ENCODE measurements at regions not wholly inside any gene's neighbourhood (a gene's known extent, or its start where the extent isn't known, plus 50 kb on each side); places are given as distances from the start of the nearest gene placed in this dataset.
"Not testable (repeated sequence)": the region's sequence is repeated elsewhere in the genome, so short reads cannot be mapped to it uniquely, and the experiment has no call there.

DNA sequence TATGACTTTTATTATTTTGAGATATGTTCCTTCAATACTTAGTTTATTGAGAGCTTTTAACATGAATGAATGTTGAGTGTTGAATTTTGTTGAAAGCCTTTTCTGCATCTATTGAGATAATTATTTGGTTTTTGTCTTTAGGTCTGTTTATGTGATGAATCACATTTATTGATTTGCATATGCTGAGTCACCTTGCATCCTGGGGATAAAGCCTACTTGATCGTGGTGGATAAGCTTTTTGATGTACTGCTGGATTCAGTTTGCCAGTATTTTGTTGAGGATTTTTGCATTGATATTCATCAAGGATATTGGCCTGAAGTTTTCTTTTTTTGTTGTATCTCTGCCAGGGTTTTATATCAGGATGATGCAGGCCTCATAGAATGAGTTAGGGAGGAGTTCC is 106.5 kb upstream of the DAZL start:
- H3K9ac ChIP-seq (ENCODE audit: low read length); H3K9me3 ChIP-seq (ENCODE audit: control insufficient read depth, low read depth, low read length); H3K27ac ChIP-seq (ENCODE audit: low read length); H3K27me3 ChIP-seq (ENCODE audit: control insufficient read depth, insufficient read depth, low read length); H3K36me3 ChIP-seq (ENCODE audit: control insufficient read depth, low read depth, low read length); H3K4me3 ChIP-seq (ENCODE audit: low read length); H3K4me1 ChIP-seq (ENCODE audit: control insufficient read depth, low read depth, low read length): not testable (repeated sequence)

DNA sequence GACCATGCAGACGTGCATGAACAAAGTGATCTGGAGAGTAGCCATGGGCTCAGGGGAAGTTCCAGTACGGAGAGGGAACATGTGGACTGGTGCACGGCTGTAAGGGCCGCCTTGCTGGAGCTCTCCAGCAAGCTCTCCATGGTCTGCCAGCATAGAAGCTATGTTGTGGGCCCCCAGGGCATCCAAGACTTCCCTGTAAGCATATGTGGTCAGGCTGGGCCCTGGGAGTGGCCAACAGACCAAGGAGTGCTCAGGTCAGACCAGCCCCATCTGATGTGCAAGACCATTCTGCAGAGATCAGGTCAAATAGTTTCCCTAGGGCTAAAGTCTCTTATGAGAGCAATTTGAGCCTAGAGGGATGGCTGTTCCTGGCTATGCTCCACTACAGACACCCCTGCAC is 110.1 kb upstream of the DAZL start:
- no peak overlapping the region for H3K4me3 ChIP-seq (ENCODE audit: low read length)
- H3K27ac ChIP-seq (ENCODE audit: low read length) = no peak overlapping the region
- no peaks in the 10 kb centered on the region for H3K36me3 ChIP-seq (ENCODE audit: control insufficient read depth, low read depth, low read length)
- no peaks in the 10 kb centered on the region for H3K4me1 ChIP-seq (ENCODE audit: control insufficient read depth, low read depth, low read length)
- H3K27me3 ChIP-seq (ENCODE audit: control insufficient read depth, insufficient read depth, low read length) = no peaks in the 10 kb centered on the region
- no peak overlapping the region for H3K9ac ChIP-seq (ENCODE audit: low read length)
- no peaks in the 10 kb centered on the region for H3K9me3 ChIP-seq (ENCODE audit: control insufficient read depth, low read depth, low read length)

- Histone ChIP-seq H3K9ac (ENCODE audit: low read length) (no peak overlapping the region), H3K27me3 (ENCODE audit: control insufficient read depth, insufficient read depth, low read length) (no peaks in the 10 kb centered on the region), H3K36me3 (ENCODE audit: control insufficient read depth, low read depth, low read length) (no peaks in the 10 kb centered on the region), H3K4me1 (ENCODE audit: control insufficient read depth, low read depth, low read length) (no peaks in the 10 kb centered on the region), H3K27ac (ENCODE audit: low read length) (no peak overlapping the region), H3K9me3 (ENCODE audit: control insufficient read depth, low read depth, low read length) (no peaks in the 10 kb centered on the region), H3K4me3 (ENCODE audit: low read length) (no peak overlapping the region)
Observed at GRCh38 chr3:16719426-16719825, 114.2 kb upstream of the DAZL start.

DNA sequence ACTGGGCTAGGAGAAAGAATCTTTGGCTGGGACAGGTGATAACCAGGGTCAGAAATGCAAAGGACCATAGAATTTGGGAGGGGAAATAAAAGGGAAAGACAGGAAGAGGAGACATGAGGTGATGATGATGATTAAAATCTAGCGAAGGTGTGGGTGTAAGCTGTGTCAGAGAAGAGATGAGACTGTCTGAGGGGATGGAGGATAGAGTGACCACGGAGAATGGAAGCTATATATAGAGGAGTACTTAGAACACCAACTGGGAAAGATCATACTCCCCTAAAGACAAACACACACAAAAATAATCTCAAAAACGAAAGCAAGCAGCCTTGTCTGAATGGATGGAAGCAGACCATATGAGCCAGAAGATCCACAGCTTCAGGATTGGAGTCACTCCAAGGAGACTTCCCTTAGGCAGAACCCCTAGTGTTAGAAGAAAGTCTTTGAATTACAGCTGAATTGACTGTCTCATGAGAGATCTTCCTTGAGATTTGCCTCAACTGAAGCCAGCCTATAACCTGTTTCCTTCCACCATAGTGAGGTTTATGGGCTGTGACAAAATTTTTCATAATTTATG is 115.2 kb upstream of the DAZL start:
- H3K27me3 ChIP-seq (ENCODE audit: control insufficient read depth, insufficient read depth, low read length) = no peaks in the 10 kb centered on the region
- no peaks in the 10 kb centered on the region for H3K36me3 ChIP-seq (ENCODE audit: control insufficient read depth, low read depth, low read length)
- no peak overlapping the region for H3K4me3 ChIP-seq (ENCODE audit: low read length)
- no peak overlapping the region for H3K27ac ChIP-seq (ENCODE audit: low read length)
- H3K9me3 ChIP-seq (ENCODE audit: control insufficient read depth, low read depth, low read length) = no peaks in the 10 kb centered on the region
- H3K9ac ChIP-seq (ENCODE audit: low read length) = no peak overlapping the region
- H3K4me1 ChIP-seq (ENCODE audit: control insufficient read depth, low read depth, low read length) = peaks cover 5% of the 10 kb centered on the region

DNA sequence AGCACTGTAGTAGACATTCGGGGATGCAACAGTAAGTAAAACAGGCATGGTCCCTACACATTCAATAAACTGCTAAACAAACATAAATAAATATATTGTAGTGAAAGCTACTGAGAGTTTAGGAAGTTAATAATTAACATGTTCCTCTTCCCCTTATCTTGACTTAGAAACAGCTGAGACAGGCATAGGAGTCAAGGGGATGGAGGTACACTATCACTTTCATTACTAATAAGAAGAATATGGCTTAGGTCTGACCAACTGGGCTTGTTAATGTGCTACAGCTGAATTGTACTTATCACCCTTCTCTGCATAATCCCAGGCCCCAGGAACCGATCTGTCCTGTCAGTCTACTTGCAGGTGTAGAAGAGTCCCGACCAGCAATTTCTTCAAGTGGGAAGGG is 116.3 kb upstream of the DAZL start:
- no peaks in the 10 kb centered on the region for H3K36me3 ChIP-seq (ENCODE audit: control insufficient read depth, low read depth, low read length)
- H3K4me1 ChIP-seq (ENCODE audit: control insufficient read depth, low read depth, low read length) = peaks cover 5% of the 10 kb centered on the region
- H3K27ac ChIP-seq (ENCODE audit: low read length) = no peak overlapping the region
- peaks cover 9% of the 10 kb centered on the region for H3K9me3 ChIP-seq (ENCODE audit: control insufficient read depth, low read depth, low read length)
- H3K4me3 ChIP-seq (ENCODE audit: low read length) = no peak overlapping the region
- no peak overlapping the region for H3K9ac ChIP-seq (ENCODE audit: low read length)
- no peaks in the 10 kb centered on the region for H3K27me3 ChIP-seq (ENCODE audit: control insufficient read depth, insufficient read depth, low read length)

DNA sequence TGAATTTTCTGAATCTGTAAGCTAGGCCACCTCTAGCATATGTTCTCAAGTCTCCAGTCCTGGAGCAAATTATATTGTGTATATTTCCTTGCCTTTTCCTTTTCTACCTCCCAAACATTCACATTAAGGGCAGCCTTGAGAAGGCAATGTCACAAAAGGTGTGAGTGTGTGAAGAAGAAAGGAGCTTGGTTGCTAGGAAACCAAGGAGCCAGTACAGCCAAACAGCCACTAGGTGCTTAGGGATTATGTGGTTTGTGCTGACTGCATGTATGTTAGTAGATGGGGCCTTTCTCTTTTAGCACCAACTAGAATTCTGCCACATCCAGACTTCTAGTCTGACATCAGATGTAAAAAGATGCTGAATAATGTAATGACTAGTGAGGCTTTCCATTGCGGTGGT is 118.8 kb upstream of the DAZL start:
- no peaks in the 10 kb centered on the region for H3K27me3 ChIP-seq (ENCODE audit: control insufficient read depth, insufficient read depth, low read length)
- no peaks in the 10 kb centered on the region for H3K36me3 ChIP-seq (ENCODE audit: control insufficient read depth, low read depth, low read length)
- H3K27ac ChIP-seq (ENCODE audit: low read length) = peak overlapping the region; percentile 74
- no peak overlapping the region for H3K4me3 ChIP-seq (ENCODE audit: low read length)
- peaks cover 5% of the 10 kb centered on the region for H3K4me1 ChIP-seq (ENCODE audit: control insufficient read depth, low read depth, low read length)
- H3K9ac ChIP-seq (ENCODE audit: low read length) = no peak overlapping the region
- peaks cover 17% of the 10 kb centered on the region for H3K9me3 ChIP-seq (ENCODE audit: control insufficient read depth, low read depth, low read length)

- Histone ChIP-seq H3K27ac (ENCODE audit: low read length) (peak overlapping the region; percentile 39), H3K9me3 (ENCODE audit: control insufficient read depth, low read depth, low read length) (peaks cover 17% of the 10 kb centered on the region), H3K9ac (ENCODE audit: low read length) (no peak overlapping the region), H3K36me3 (ENCODE audit: control insufficient read depth, low read depth, low read length) (no peaks in the 10 kb centered on the region), H3K4me3 (ENCODE audit: low read length) (no peak overlapping the region), H3K4me1 (ENCODE audit: control insufficient read depth, low read depth, low read length) (peaks cover 5% of the 10 kb centered on the region), H3K27me3 (ENCODE audit: control insufficient read depth, insufficient read depth, low read length) (no peaks in the 10 kb centered on the region)
Observed at GRCh38 chr3:16724487-16724886, 119.3 kb upstream of the DAZL start.

DNA sequence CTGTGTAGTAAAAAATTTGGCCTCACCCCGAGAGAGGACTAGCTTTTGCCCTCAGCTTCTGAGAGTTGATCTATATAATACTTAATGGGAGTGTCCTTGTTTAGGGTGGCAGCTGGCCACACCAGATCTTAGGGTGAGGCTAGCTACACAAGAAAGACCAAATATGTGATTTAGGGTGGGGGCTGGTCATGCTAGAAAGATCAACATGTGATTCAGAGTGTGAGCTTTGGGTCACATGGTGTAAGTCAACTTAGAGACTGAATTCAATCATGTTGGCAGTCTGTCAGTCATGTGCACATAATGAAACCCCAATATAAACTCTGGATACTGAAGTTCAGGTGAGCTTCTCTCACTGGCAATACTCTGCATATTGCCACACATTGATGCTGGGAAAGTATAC is 120.7 kb upstream of the DAZL start:
- Histone ChIP-seq H3K27ac (ENCODE audit: low read length) (no peak overlapping the region), H3K4me1 (ENCODE audit: control insufficient read depth, low read depth, low read length) (peaks cover 5% of the 10 kb centered on the region), H3K4me3 (ENCODE audit: low read length) (no peak overlapping the region), H3K36me3 (ENCODE audit: control insufficient read depth, low read depth, low read length) (no peaks in the 10 kb centered on the region), H3K9ac (ENCODE audit: low read length) (no peak overlapping the region), H3K27me3 (ENCODE audit: control insufficient read depth, insufficient read depth, low read length) (no peaks in the 10 kb centered on the region), H3K9me3 (ENCODE audit: control insufficient read depth, low read depth, low read length) (peaks cover 17% of the 10 kb centered on the region)

DNA sequence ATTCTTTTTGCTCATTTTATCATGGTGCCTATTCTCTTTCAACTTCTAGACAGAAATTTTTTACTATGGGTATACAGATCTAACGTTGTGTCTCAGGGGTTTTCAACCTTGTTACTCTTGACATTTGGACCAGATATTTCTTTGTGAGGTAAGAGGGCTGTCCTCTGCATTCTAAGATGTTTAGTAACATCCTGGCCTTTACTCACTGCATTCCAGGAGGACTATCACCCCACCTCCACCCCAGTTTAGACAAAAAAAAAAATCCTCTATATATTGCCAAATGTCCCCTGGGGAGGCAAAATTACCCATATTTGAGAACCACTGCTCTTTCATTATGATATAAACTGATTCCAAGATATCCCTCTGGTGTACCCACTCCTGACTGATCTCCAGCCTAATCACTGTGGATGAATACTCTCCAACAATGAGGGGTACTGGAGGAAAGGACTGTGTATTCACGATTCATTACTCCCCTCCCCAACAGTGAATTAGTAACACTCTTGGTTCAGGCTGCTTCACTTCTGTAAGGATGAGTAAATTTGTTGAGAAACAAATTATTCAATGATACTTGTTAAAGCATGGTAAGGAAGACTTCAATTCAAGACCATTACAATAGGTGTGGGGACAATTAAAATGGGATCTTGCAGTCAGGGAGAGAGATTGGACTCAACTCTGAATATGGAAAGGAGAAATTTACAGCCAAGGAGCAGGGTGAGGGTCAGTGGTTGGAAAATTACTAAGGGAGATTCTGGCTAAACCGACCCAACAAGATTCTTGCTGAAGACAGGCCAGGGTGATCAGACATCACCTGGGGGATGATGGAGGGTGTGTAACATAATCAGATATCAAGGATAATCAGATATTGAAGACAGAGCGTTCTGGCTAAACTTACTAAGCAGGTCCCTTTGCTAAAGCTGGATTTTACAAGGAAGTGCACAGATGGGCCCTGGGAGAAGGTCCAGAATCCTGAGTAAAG is 123.8 kb upstream of the DAZL start:
- no peak overlapping the region for H3K9ac ChIP-seq (ENCODE audit: low read length)
- H3K4me1 ChIP-seq (ENCODE audit: control insufficient read depth, low read depth, low read length) = peaks cover 5% of the 10 kb centered on the region
- H3K27ac ChIP-seq (ENCODE audit: low read length) = no peak overlapping the region
- H3K36me3 ChIP-seq (ENCODE audit: control insufficient read depth, low read depth, low read length) = no peaks in the 10 kb centered on the region
- H3K27me3 ChIP-seq (ENCODE audit: control insufficient read depth, insufficient read depth, low read length) = no peaks in the 10 kb centered on the region
- H3K9me3 ChIP-seq (ENCODE audit: control insufficient read depth, low read depth, low read length) = peaks cover 17% of the 10 kb centered on the region
- H3K4me3 ChIP-seq (ENCODE audit: low read length) = no peak overlapping the region

GRCh38 chr3:16738451-16738850 is 133.2 kb upstream of the DAZL start:
- Histone ChIP-seq H3K4me1 (ENCODE audit: control insufficient read depth, low read depth, low read length) (no peaks in the 10 kb centered on the region), H3K9ac (ENCODE audit: low read length) (no peak overlapping the region), H3K36me3 (ENCODE audit: control insufficient read depth, low read depth, low read length) (no peaks in the 10 kb centered on the region), H3K4me3 (ENCODE audit: low read length) (no peak overlapping the region), H3K27me3 (ENCODE audit: control insufficient read depth, insufficient read depth, low read length) (no peaks in the 10 kb centered on the region), H3K9me3 (ENCODE audit: control insufficient read depth, low read depth, low read length) (no peaks in the 10 kb centered on the region), H3K27ac (ENCODE audit: low read length) (no peak overlapping the region)

GRCh38 chr3:16739541-16740105 is 134.4 kb upstream of the DAZL start:
- Histone ChIP-seq H3K4me3 (ENCODE audit: low read length) (no peak overlapping the region), H3K9ac (ENCODE audit: low read length) (no peak overlapping the region)

More at GRCh38 chr3:16739541-16740105, 134.4 kb upstream of the DAZL start:
- Histone ChIP-seq H3K9me3 (ENCODE audit: control insufficient read depth, low read depth, low read length) (no peaks in the 10 kb centered on the region), H3K27me3 (ENCODE audit: control insufficient read depth, insufficient read depth, low read length) (no peaks in the 10 kb centered on the region), H3K36me3 (ENCODE audit: control insufficient read depth, low read depth, low read length) (no peaks in the 10 kb centered on the region), H3K4me1 (ENCODE audit: control insufficient read depth, low read depth, low read length) (no peaks in the 10 kb centered on the region), H3K27ac (ENCODE audit: low read length) (no peak overlapping the region)
